COR-L47 (cell line): ENCODE measurements at regions not wholly inside any gene's neighbourhood (a gene's known extent, or its start where the extent isn't known, plus 50 kb on each side); places are given as distances from the start of the nearest gene placed in this dataset.

Experiments
- DNase-seq: peaks from one replicate; lab custom pipeline; 2025; lab: John Stamatoyannopoulos, UW

DNA sequence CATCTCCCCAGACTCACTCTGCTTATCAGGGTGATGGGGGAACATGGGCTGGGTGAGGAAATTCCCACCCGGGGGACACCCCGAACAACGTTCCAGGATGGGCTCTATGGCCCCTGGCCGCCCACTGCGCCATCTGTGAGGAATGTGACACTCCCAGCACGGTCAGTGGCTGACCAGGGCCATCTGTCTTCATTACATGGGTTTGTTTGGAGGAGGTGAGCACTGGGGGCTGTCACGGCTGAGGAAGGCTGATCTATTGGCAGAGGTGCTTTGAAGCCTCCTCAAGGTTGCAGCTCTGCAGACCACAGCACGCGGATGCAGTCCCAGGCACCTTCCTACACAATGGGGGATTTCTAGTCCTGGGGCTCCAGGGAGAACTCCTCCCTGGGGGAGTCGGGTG lies 214.1 kb upstream of the FOXF1 start:
- no peak for DNase-seq

DNA sequence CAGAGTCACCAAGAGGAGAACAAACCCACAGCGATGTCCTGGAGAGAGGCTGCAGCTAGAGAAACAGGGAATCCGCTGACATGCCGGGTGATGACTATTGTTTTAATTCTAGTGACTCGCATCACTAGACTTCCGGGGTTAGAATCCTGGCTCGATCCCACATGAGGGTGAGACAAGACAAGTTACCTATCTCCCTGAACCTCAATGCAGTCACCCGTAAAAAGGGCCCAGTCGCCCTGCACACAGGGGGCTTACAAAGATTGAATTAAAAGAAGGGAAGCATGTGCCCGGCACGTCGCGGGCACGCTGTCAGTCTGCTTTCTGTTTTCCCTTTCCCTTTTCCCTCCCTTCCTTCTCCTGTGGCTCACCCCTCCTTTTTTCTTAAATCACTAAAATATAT lies 212.9 kb upstream of the FOXF1 start:
- DNase-seq = no peak

DNA sequence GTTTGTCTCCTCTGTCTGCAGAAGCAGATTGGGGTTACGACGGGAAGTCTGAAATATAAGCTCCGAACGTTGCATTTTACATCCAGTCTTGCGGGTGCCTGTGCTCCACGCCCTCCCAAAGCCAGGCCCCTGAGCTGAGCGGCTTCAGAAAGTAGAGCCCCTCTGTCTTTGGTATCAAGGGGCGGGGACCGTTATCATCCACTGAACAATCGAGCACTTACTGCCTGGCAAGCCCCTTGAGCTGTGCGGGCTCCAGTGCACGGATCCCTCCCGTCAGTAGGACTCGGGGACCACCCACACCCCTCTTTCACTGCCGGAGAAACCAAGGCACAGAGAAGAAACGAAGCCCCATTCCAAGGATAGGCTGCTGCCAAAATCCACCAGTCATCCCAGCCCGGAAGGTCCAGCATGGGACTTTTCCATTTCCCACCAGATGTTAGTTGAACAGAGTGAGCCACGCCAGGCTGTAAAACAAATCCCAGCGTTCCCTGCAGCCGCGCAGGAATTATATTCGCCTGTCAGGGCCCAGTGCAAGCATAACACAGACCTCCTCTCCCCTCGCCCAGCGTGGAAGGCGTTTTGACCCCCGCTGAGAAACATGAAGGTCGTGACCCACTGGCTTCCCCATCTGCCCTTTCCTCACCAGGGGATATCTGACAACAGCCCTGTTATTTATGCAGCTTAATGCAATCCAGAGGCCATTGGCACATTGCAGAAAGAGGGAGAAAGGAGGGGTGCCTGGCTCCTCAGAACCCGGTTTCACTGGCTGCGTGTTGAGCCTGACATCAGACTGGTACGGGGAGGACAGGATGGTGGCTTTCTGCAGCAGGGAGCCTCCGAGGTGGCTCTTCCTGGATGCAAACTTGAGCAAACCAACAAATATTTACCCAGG lies 212.2 kb upstream of the FOXF1 start:
- DNase-seq = no peak

DNA sequence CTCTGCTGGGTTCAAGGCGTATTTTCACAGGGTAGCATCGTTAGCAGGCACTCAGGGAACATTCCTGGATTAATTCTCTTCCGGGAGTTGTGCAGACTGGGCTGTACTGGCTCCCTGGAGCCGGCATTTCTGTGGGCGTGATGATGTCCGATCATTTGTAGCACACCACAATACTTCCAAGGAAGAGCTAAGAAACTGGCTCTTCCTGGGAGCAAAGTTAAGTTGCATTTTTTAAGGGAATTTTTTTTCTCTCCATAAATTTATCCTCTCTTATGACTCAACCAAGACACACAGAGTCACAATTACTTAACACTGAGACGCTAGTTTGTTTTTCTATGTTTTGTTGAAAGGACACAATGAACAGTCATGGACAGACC lies 211.6 kb upstream of the FOXF1 start:
- DNase-seq = no peak

DNA sequence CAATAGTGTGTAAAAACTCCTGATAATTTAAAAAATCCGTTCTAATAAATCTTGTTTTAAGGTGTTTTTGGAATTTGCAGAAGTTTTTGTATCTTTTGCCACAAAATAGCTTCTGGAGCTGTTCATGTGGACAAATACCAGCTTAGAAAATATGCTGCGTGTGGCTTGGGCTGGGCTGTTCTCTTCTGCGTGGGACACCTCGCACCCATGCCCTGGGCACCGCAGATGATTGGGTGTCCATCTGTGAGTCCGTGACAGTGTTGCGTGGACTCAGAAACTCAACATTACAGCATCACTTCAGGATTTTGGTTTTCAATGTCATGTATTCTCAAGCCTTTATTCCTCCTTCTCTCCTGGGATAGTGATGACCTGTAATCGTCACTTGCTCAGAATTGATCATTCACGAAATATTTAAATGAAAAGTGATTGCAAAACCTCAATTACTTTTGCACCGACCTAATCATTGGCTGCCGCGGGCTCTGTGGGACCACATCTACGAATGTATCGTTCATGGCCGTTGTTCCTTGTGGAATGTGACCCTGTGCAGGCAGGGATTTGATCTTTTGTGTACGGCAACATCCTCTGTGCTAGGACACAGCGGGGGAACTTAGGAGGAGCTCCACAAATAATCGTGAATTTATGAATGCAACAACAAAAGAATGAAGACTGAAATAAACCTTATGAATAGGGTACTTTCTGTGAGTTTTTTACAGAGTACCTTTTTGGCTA lies 210.3 kb upstream of the FOXF1 start:
- no peak for DNase-seq

DNA sequence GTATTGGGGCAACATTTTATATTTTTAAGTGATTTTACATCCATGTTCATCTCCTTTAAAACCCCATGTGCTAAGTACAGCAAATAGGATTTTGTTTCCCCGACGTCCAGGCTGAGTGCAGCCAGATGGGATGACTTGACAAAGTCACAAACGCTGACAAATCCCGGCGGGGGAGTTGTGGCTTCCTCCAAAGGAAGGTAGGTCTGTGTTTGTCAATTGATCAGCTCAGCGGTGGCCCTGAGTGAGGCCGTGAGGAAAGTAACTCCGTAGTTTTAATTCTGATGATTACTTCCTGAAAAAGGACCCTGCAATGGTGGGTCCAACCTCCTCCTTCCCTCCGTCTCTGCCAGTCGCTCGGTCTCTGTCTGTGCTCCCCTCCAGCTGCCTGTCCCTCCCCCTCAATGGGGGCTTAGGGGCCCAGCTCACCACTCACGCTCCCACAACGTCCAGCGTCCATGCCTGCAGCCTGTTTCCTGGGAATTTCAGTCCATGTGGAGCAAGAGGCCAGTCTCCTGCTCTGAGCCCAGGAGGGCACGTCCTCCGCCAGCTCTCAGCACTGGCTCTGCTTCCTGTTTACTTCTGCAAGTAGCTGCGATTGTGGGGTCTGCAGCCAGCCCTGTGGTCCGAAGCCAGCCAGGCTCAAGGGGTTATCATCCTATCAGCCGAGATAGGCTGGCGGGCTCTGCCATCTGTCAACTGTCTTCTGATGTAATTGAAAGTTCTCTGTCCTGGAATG lies 209.4 kb upstream of the FOXF1 start:
- DNase-seq = no peak

DNA sequence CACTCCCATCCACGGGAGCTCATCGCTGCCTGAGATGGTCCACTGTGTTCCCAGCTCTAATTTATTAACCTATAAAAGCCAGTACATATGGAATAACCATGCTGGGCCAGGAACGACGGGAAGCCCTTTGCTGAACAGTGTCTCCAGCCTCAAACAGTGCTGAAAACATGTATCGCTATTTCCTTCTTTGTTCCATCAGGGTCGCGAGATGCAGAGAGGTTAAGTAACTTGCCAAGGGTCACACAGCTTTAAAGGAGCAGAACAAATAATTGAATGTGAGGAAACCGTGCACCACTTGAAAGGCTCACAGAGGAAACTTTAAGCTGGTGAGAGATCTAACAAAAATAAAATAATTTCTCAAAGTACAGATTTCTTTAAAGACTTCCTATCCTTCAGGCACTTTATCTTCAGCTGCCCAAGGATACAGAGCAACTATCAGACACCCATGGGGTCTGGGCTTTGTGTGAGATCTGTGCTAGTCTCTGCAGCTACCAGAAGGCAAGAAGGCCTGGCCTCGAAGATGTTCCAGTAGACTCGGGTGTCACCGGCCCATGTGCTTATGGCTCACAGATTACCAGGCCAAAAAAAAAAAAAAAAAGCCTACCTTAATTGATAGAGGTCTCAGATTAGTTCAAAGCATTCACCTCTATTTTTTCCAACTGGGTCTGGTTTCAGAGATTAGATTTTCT lies 207.8 kb upstream of the FOXF1 start:
- DNase-seq = no peak

DNA sequence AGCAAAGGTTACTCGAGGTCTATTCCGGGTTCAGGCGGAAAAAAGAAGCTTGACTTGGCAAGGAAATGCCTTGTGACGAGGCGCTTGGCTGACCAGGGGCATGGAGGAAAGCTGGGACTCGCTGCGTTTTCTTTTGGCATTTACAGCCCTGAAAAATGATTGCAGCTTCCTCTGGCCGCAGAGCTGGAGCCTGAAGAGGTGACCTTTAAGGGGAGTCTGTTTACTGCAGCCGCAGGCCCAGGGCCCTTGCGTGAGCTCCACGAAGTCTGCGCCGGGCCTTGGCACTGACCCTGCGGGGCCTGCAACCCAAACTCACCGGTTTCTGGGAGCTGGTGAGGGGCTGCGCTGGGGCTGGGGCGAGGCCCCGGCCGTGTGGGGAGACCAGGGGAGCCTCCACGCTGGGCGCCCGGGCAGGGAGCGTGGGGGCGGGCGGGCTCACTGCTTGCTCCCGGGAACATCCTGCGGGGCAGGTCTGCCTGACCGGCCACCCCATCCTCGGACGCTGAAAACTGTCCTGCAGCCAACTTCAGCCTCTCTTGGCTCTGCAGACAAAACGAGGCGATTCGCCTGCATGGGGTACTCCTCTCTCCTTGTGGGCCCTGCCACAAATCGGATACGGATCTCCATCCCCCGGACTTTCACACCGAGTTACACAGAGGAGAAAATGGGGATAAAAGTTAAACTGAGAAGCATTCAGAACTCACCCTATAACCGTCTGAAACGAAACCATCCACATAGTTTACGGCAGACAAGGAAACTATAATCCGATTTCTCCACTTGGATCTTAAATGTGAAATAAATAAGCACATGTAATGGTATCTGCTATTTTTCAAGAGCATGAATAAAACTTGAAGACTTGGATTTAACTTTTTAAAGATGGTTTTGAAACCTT lies 206.3 kb upstream of the FOXF1 start:
- DNase-seq = no peak

DNA sequence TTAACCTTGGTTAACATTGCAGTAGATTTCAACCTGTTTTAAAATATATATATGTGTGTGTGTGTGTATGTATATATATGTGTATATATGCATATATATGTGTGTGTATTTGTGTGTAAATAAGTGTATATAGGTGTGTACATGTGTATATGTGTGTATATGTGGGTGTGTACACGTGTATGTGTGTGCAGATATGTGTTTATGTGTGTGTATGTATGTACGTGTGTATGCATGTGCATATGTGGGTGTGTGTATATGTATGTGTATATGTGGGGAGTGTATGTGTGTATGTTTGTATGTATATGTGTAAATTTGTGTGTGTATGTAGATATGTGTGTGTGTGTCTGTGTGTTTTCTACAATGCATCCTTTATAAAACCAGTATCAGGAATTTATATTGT lies 205.5 kb upstream of the FOXF1 start:
- DNase-seq = no peak

DNA sequence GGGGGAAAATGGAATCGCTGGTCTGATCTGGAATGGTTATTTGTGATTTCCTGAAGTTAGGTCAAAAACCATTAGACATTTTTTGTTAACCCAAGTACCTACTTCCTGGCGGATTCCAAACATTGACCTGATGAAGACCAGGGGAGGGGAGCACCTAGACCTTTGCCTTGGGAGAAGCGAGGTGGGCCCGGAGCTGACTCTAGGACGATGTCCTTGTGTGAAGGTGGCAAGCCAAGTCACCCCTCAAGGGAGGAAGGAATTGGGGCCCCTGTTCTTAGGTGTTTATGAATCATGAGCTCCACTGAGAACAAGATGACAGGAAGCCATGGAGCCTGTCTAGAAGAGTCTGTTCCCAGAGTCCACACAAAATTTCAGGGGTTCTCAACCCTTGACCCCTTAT lies 204.9 kb upstream of the FOXF1 start:
- no peak for DNase-seq

DNA sequence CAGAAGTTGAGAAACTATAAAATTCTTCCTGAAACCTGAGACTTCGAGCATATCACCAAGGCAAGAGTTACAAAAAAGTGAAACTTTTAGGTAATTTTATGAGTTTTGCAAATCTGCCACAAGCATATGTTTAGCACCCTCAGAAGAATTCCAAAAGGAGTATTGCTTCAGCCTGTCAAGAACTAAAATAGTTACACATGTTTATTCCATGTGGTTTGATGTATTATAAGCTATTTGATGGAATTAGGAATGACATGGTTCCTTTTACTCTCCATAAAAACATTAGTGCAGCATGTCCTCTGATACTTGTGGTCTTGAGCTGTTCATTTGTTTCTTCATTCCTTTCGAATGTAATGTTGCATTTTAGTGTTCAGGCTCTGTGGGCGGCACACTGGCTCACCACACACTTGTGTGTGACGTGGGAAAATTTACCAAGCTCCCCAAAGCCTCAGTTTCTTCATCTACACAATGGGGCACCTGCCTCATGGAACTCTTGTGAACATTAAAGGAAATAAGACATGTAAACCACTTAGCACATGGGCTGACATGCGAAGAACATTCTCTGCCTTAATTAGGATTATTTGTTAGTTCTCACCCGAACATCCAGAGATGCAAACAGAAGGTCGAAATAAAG lies 204.2 kb upstream of the FOXF1 start:
- DNase-seq = no peak

DNA sequence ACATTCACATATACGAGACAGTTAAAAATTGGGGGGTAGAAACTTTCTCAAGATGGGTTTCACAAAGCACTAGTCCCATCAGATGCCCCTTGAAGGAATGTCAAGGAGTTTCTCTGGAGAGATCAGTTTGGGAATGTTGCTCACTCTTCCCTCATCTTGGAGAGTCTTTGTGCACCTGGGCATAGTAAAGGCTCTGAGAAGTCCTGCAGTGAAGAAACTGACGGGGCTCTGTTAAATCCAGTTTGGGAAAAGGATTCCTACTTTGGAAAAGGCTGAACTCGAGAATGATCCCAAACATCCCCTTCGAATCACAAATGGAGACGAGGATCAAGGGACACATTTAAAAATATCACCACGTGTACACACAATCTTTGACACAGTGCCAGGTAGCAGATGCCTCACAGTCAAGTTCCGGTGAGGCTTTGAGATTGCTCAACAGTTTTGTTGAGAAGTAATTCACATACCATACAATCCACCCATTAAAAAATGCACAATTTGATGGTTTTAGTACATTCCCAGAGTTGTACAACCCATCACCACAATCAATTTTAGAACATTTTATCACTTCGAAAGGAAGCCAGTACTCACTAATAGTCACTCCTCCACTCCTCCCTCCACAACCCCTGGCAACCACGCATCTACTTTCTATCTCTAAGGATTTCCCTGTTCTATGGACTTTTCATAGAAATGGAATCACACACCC lies 203.4 kb upstream of the FOXF1 start:
- DNase-seq = no peak

DNA sequence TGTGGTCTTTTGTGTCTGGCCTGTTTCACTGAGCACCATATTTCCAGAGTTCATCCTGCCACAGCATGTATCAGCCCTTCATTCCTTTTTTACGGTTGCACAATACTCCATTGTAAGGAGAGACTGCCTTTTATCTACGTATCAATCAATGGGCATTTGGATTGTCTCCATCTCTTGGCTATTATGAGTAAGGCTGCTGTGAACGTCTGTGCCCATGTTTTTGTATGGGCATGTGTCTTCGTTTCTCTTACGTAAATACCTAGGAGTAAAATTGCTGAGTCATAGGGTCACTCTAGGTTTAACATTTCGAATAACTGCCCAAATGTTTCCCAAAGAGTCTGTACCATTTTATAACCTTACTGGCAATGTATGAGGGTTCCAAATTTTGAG lies 202.8 kb upstream of the FOXF1 start:
- DNase-seq = no peak

DNA sequence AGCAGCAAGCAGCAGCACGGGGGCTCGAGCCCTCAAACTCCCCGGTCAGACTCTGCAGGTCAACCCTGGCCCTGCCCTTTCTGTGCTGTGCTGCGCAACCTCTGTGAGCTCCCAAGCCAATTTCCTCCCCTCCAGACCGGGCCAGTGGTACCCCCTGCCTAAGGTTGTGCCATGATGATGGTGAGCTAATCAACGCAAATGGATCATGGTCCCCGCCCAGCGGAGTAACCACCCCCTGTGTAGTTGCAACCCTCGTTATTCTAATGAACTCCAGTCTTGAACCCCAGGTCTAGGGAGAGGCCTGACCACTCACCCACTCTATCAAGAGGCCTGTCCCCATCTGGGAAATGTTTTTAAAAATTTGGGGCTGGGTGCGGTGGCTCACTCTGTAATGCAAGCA lies 201.8 kb upstream of the FOXF1 start:
- DNase-seq = no peak

DNA sequence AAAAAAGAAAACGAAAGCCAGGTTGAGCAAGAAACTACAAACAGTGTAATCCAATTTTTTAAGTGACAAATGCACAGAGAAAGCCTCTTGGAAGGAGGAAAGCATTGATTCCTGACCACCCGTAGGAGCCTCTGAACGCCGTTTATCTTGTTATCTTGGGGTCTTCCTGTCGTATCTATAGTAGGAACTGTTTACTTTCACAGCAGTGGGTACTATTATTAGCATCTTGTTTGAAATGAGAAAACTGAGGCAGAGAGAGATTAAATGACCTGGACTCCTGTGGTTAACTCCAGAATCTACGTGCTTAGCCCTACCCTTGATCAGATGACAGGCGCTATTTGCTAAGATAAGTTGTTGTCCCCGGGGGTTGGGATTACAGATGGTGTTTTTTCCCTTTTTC lies 196.7 kb upstream of the FOXF1 start:
- no peak for DNase-seq

DNA sequence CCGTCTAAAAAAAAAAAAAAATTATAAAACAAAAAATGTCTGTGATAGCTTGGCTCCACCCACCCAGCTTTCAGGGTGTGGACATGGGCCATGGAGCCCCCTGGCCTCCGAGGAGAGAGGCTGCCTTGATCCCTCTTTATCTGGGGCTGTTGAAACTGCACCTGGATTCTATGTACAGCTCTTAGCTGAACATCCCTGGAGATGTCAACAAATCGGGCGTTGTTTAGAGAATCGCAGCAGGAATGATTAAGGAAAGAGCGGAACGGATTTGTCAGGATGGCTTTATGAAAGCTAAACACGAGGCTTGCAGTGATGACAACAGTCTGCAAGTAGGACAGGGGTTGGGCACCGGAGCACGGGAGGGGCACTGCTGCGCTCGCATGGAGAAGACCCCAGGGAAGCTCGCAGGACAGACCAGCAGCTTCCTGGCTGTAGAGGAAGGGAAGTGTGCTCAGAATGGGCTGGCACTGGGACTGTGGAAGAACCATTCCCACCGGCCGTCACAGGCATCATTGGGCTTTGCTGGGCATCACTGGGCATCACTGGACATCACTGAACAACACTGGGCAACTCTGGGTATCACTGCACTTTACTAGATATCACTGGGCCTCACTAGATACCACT lies 195.8 kb upstream of the FOXF1 start:
- DNase-seq = no peak

DNA sequence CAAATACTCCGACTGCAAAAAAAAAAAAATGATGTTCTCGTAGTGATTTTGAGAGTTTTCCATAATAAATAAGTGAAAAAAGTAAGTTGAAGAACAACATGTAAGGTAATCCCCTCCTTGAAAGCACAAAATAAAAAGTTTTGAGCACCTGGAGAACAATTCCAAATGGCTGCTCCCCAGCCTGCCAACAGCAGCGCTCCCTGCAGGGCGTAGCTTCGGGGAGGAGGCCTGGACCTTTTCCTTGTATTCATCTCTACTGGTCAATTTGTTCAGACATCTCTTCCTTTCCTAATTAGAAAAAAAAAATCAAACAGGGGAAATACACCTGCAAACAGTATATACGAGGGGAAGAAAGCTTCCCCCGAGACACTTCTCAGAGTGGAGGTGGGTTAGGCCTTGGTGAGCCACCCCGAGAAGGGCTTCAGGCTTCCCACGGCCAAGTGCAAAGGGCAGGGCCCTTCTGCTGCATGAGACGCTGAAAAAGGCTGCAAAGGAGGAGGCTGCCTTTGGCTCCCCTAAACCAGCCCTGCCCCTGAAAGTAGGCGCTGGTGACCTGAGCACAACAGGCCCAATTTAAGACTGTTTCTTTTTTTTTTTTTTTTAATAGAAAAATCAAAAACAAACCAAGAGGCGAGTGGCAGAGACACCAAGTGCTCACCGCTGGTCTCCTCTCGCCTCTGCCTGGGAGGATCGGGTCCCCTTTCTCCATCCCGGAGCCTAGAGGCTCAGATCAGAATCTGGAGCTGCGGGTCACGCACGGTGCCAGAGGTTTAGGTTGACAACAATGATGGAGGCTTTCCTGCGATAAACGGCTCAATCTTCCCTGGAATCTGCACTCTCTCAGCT lies 193.1 kb upstream of the FOXF1 start:
- no peak for DNase-seq

DNA sequence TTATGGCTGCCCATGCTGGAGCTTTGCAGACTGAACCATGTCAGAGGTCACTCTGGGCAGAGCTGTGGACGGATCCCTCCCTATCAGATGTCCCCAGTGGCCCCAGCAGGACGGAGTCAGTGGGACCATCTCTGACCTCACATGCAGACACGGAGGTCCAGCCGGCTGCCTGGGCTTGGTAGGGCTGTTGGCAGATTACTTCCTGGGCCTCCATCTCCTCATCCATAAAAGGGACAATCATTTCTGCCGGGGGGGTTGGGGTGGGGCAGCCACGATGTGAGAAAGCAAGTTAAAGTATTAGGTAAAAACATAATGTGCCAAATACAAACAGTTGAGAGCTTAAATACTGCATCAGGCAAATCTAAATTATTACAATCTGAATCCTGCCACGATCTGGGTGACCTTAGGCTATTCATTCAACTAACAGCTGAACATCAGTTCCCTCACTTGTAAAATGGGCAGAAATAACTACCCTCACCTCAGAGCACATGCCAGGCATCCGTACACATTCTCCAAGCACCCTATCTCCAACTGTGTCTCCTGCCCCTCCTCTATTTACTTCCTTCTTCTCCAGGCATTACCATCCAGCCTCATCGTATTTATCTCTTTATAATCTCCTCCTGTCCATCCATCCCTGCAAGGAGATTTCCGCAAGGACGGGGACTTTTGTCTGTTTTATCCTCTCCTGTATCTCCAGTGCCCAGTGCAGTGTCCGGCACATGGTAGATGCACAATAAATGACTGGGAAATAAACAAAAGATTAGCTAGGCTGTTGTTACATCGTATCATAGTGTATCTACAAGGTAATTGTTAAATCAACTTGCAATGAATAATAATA lies 192.3 kb upstream of the FOXF1 start:
- no peak for DNase-seq
